Activated naive CD8-positive, alpha-beta T cell treated with anti-CD3 and anti-CD28 coated beads, Interleukin-2, amount 10 ng/mL, durations not matched to agents 7 days and 5 days (primary cell): ENCODE measurements at regions not wholly inside any gene's neighbourhood (a gene's known extent, or its start where the extent isn't known, plus 50 kb on each side); places are given as distances from the start of the nearest gene placed in this dataset.
"Not testable (repeated sequence)": the region's sequence is repeated elsewhere in the genome, so short reads cannot be mapped to it uniquely, and the experiment has no call there.

Experiments
- ATAC-seq: fragments of 150-1000 bp; cut with Tn5 transposase; one replicate; pipeline ENCODE4 v1.10.0; 2021; ENCODE audit warnings: low read depth, moderate library complexity
- POLR2A ChIA-PET: fragments of 350-600 bp; sonication (Branson Sonifier 250); formaldehyde crosslinking; loops from one replicate; lab custom pipeline; 2021; ENCODE audit warnings: antibody characterized with exemption; lab: Charles Lee
- DNase-seq: peaks from one replicate; pipeline ENCODE4 v3.0.0; 2021
- H3K27ac Mint-ChIP-seq: one replicate; pipeline ENCODE4 v1.8.0; 2022; ENCODE audit warnings: mild to moderate bottlenecking, mixed read lengths
- H3K27me3 Mint-ChIP-seq: one replicate; pipeline ENCODE4 v1.8.0; 2022; ENCODE audit warnings: mild to moderate bottlenecking, moderate library complexity, mixed read lengths
- H3K36me3 Mint-ChIP-seq: one replicate; pipeline ENCODE4 v1.8.0; 2021; ENCODE audit warnings: mild to moderate bottlenecking, mixed read lengths
- H3K4me1 Mint-ChIP-seq: one replicate; pipeline ENCODE4 v1.8.0; 2021; ENCODE audit warnings: mixed read lengths
- H3K4me3 Mint-ChIP-seq: one replicate; pipeline ENCODE4 v1.8.0; 2022; ENCODE audit warnings: mild to moderate bottlenecking, moderate library complexity, mixed read lengths
- H3K9me3 Mint-ChIP-seq: one replicate; pipeline ENCODE4 v1.8.0; 2021; ENCODE audit warnings: mixed read lengths

DNA sequence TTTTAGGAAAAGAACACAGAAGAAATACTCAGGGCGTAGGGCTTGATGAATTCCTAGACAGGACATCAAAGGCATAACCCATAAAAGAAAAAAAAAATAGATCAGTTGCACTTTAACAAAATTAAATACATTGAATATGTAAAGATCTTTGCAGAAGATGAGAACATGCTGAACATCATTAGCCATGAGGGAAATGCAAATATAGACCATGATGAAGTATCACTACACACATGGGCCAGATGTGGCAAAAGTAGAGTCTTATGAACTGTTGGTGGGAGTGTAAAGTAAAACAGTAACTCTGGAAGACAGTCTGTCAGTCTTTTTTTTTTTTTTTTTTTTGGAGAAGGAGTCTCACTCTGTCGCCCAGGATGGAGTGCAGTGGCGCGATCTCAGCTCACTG lies 246.7 kb upstream of the HSFY2 start:
- Mint-ChIP-seq H3K4me1 (peaks cover 3% of the 10 kb centered on the region), H3K36me3 (no peaks in the 10 kb centered on the region), H3K27me3 (no peaks in the 10 kb centered on the region), H3K27ac (no peak overlapping the region), H3K9me3 (no peaks in the 10 kb centered on the region), H3K4me3 (no peak overlapping the region)
- ATAC-seq, result no peak
- no peak for DNase-seq
- POLR2A ChIA-PET, result interaction anchor here (0.6 kb wide), 1 partner anchor 56 kb away, joined by 3 read pairs; no protein-coding TSS in a partner anchor

DNA sequence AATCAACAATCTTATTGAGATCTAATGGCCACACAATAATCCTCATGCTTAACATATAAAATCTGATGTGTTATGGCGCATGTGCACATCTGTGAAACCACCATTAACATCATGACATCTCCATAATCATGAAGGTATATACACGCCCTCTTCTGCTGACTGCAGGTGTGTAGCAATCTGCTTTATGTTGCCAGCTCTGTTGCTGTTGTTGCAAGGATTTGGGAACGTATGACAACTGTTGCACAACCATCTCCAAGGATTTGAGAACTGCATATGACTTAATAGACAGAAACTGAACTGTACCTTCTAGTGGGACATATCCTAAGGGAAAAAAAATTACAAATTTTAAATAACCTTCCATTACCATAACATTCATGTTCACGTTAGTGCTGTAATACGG lies 243.5 kb upstream of the HSFY2 start:
- no peaks in the 10 kb centered on the region for H3K9me3 Mint-ChIP-seq
- H3K27ac Mint-ChIP-seq, result no peak overlapping the region
- H3K4me1 Mint-ChIP-seq, result peaks cover 3% of the 10 kb centered on the region
- H3K4me3 Mint-ChIP-seq, result no peak overlapping the region
- DNase-seq (no peak), ATAC-seq (no peak)
- POLR2A ChIA-PET, result no interaction called here
- H3K27me3 Mint-ChIP-seq, result no peaks in the 10 kb centered on the region
- H3K36me3 Mint-ChIP-seq, result no peaks in the 10 kb centered on the region

DNA sequence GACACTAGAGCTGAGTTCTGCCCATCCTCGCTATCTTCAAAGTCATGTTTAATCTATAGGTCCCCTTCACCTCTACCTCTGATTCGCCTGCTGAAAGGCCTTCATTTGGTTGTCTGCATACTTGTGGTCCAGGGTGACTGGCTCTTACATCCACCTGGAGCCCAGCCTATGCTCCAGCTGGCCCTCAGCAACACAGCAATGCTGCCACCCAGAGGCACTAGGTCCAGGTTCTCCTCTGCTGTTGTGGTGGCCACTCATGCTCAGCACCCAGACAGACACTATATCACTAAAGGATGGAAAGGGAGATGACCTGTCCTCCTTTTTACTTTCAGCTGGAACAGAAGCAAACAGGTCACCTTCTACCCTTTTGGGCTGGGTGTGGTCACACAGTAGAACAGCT lies 242.3 kb upstream of the HSFY2 start:
- Mint-ChIP-seq H3K4me1 (peaks cover 11% of the 10 kb centered on the region), H3K27ac (peak overlapping the region; percentile 25), H3K36me3 (no peaks in the 10 kb centered on the region), H3K4me3 (no peak overlapping the region), H3K9me3 (no peaks in the 10 kb centered on the region), H3K27me3 (no peaks in the 10 kb centered on the region)
- ATAC-seq (no peak), DNase-seq (no peak)
- POLR2A ChIA-PET, result no interaction called here

DNA sequence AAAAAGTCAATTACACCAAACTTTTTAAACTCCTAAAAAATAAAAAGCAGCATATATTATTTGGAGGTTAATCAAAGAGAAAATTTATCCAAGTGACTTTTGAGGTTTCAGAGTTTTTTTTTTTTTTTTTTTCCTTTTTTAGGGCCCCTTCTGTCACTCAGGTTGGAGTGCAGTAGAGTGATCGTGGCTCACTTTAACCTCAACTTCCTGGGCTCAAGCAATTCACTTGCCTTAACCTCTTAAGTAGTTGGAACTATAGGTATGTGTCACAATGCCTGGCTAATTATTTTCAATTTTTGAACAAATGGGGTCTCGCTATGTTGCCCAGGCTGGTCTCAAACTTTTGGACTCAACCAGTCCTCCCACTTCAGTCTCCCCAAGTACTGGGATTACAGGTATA lies 241.7 kb upstream of the HSFY2 start:
- DNase-seq, result no peak
- Mint-ChIP-seq H3K27ac (no peak overlapping the region), H3K9me3 (no peaks in the 10 kb centered on the region), H3K27me3 (no peaks in the 10 kb centered on the region), H3K4me1 (peaks cover 11% of the 10 kb centered on the region), H3K36me3 (peaks cover 1% of the 10 kb centered on the region), H3K4me3 (no peak overlapping the region)
- POLR2A ChIA-PET, result no interaction called here
- ATAC-seq, result no peak

DNA sequence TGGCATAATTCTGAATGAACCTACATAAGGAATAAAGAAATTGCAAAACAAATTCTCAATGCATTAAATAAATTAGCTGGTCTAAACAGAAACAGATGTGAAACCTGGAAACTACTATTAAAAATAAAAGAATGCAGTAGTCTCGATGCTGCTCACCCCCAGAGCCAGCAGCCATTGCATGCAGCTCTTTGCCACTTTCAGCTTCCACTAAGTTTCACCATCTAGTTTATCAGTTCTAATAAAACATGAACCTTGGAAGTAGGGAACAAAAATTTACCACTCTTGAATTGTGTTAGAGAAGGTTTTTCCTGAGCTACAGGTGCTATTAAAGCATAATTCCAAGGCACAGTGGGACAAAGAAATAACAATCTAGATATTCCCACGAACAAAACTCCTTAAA lies 239.4 kb upstream of the HSFY2 start:
- H3K27me3 Mint-ChIP-seq, result no peaks in the 10 kb centered on the region
- no peak for ATAC-seq
- H3K27ac Mint-ChIP-seq, result no peak overlapping the region
- no peak for DNase-seq
- no peak overlapping the region for H3K4me3 Mint-ChIP-seq
- peaks cover 11% of the 10 kb centered on the region for H3K4me1 Mint-ChIP-seq
- peaks cover 2% of the 10 kb centered on the region for H3K36me3 Mint-ChIP-seq
- POLR2A ChIA-PET, result no interaction called here
- no peaks in the 10 kb centered on the region for H3K9me3 Mint-ChIP-seq

DNA sequence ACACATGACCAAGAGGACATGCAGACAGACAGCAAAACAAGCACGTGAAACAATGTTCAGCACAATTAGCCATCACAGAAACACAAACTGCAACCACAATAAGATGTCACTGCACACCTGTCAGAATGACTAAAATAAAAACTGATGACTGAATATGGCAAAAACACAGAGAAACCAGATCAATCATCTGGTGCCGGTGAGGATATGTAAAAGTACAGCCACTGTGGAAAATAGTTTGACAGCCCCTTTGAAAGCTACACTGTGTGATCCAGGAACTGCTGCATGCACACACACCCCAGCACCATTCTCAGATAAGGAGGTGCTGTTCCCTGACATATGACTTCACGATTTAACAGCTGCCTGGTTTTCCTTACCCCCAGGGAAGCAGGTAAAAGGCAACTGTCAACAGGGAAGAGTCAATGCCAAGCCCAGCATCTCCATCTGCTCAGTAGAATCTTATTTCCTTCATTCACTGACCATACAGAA lies 238.1 kb upstream of the HSFY2 start:
- H3K27ac Mint-ChIP-seq, result no peak overlapping the region
- POLR2A ChIA-PET, result no interaction called here
- H3K4me1 Mint-ChIP-seq, result peaks cover 11% of the 10 kb centered on the region
- DNase-seq, result no peak
- H3K27me3 Mint-ChIP-seq, result no peaks in the 10 kb centered on the region
- peaks cover 7% of the 10 kb centered on the region for H3K36me3 Mint-ChIP-seq
- H3K4me3 Mint-ChIP-seq, result no peak overlapping the region
- no peak for ATAC-seq
- no peaks in the 10 kb centered on the region for H3K9me3 Mint-ChIP-seq

DNA sequence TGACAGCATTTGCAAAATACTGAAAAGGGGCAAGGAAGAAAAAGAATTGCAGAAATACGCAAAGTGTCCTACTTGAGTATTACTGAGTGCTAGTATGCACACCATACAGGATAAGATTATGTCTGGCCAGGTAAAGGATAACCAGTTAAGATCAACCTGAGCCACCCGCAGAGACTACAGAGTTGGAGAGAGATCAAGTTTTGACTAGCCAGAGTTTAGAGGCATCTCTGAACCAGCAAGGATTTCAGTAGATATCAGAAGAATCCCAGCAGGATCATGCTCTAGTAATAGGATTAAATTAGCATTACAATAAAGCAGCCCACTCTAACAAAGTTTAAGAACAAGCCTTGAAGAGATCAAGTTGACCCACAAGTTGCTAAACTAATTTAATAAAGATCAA lies 232.7 kb upstream of the HSFY2 start:
- H3K4me1 Mint-ChIP-seq, result peaks cover 3% of the 10 kb centered on the region
- no peak for DNase-seq
- POLR2A ChIA-PET, result no interaction called here
- H3K27me3 Mint-ChIP-seq, result no peaks in the 10 kb centered on the region
- H3K36me3 Mint-ChIP-seq, result peaks cover 7% of the 10 kb centered on the region
- no peak overlapping the region for H3K4me3 Mint-ChIP-seq
- no peak overlapping the region for H3K27ac Mint-ChIP-seq
- ATAC-seq, result no peak
- H3K9me3 Mint-ChIP-seq, result no peaks in the 10 kb centered on the region

DNA sequence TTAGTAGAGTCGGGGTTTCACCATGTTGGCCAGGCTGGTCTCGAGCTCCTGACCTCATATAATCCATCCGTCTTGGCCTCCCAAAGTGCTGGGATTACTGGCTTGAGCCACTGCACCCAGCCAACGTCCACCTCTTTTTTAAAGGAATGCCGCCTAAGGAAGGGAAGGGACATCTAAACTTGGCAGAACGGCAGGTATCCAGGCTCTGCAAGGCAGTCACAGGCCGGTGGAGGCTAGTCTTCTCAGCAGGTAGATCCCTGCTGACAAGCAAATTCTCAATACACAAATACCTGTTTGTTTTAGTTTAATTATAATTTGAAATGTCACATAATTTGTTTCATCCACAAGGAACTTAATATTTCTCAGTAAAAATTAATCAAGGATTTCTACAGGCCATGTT lies 232.0 kb upstream of the HSFY2 start:
- ATAC-seq (no peak), DNase-seq (no peak)
- H3K36me3 Mint-ChIP-seq, result peaks cover 6% of the 10 kb centered on the region
- H3K27ac Mint-ChIP-seq, result no peak overlapping the region
- peaks cover 1% of the 10 kb centered on the region for H3K4me1 Mint-ChIP-seq
- POLR2A ChIA-PET, result no interaction called here
- no peaks in the 10 kb centered on the region for H3K27me3 Mint-ChIP-seq
- H3K9me3 Mint-ChIP-seq, result no peaks in the 10 kb centered on the region
- no peak overlapping the region for H3K4me3 Mint-ChIP-seq

DNA sequence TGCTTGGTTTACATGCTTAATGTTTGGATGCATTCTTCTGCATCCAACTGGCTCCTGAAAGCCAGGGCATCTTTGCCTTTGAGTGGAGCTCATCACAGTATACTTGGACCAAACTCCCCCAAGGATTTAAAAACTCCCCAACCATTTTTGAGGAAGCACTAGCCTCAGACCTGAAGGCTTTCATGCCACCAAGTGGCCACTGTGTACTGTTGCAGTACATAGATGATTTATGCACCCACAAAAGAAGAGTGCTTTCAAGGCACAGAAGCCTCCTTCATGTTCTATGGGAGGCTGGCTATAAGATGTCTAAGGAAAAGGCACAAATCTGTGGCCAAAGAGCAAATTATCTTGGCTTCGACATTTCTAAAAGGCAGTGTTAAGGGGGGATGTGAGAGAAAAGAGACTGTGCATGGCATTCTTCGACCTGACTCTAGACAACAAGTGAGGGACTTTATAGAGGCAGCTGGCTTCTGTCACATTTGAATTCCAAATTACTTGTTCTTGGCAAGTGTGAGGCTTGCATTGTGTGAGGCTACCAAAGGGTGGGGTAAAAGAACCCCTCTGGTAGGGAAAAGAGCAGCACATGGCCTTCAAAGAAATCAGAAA lies 224.2 kb upstream of the HSFY2 start:
- H3K27ac Mint-ChIP-seq, result no peak overlapping the region
- POLR2A ChIA-PET, result no interaction called here
- H3K4me3 Mint-ChIP-seq, result no peak overlapping the region
- H3K4me1 Mint-ChIP-seq, result no peaks in the 10 kb centered on the region
- H3K27me3 Mint-ChIP-seq, result no peaks in the 10 kb centered on the region
- no peak for DNase-seq
- no peaks in the 10 kb centered on the region for H3K9me3 Mint-ChIP-seq
- no peak for ATAC-seq
- peaks cover 2% of the 10 kb centered on the region for H3K36me3 Mint-ChIP-seq

DNA sequence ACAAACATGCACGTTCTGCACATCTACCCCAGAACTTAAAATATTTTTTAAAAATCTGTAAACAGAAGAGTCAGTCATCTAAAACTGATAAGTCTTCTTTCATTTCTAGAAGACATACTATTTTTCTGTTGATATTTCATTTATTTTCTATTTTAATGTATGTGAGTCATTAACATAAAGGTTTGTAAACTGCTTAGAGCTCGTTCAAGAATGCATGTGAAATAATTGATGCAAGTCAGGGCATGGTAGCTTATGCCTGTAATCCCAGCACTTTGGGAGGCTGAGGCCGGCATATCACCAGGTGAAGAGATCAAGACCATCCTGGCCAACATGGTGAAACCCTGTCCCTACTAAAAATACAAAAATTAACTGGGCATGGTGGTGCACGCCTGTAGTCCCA lies 219.9 kb upstream of the HSFY2 start:
- Mint-ChIP-seq H3K27me3 (no peaks in the 10 kb centered on the region), H3K9me3 (no peaks in the 10 kb centered on the region), H3K36me3 (peaks cover 2% of the 10 kb centered on the region), H3K4me1 (no peaks in the 10 kb centered on the region), H3K4me3 (no peak overlapping the region), H3K27ac (no peak overlapping the region)
- DNase-seq (no peak), ATAC-seq (no peak)
- POLR2A ChIA-PET, result no interaction called here

DNA sequence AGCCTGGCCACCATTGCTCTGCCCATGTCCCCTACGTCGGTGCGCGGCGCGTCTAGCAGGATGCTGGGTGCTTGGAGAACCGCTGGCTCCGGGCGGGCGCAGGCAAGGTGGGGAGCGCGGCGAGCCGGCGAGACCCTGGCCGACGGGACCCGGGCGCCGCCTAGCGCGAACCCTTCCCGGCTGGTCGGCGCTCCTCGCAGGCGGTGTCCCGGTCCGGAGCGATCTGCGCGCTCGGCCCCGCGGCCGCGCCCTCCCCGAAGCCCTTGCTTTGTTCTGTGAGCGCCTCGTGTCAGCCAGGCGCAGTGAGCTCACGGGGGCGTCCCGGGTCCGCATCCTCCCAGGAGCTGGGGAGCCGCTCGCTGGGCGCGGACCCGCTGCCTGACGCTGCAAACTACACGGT lies 219.1 kb upstream of the HSFY2 start:
- H3K4me3 Mint-ChIP-seq, H3K9me3 Mint-ChIP-seq, ATAC-seq, H3K27me3 Mint-ChIP-seq, H3K4me1 Mint-ChIP-seq, POLR2A ChIA-PET, H3K36me3 Mint-ChIP-seq, DNase-seq, H3K27ac Mint-ChIP-seq: not testable (repeated sequence)

DNA sequence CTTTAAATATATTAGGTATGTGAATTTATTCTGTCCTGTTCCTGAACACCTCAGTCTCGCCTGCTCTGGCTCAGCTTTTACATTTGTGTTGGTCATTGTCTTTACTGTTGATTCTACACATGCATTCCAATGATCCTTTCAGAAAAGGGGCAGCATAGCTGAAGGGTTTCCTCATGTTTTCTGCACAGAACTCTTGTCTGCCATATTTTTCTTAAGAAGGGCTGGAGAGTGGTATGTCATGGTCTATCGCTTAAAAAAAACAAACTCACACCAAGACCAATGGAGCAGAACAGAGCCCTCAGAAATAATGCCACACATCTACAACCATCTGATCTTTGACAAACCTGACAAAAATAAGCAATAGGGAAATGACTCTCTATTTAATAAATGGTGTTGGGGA lies 215.8 kb upstream of the HSFY2 start:
- Mint-ChIP-seq H3K27me3 (no peaks in the 10 kb centered on the region), H3K9me3 (no peaks in the 10 kb centered on the region), H3K36me3 (peaks cover 2% of the 10 kb centered on the region), H3K4me1 (no peaks in the 10 kb centered on the region), H3K27ac (no peak overlapping the region), H3K4me3 (no peak overlapping the region)
- POLR2A ChIA-PET, result no interaction called here
- no peak for DNase-seq
- ATAC-seq, result no peak

DNA sequence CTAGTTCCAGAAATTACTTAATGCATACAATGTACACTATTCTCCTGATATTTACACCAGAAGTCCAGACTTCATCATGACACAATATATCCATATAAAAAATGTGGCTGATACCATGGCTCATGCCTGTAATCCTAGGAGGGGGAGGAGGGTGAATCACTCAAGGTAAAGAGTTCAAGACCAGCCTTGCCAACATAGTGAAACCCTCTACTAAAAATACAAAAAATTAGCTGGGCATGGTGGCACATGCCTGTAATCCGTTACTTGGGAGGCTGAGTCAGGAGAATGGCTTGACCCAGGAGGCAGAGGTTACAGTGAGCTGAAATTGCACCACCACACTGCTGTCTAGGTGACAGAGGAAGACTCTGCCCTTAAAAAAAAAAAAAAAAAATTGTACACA lies 192.5 kb upstream of the HSFY2 start:
- DNase-seq, result no peak
- ATAC-seq, result no peak
- Mint-ChIP-seq H3K27me3 (no peaks in the 10 kb centered on the region), H3K9me3 (no peaks in the 10 kb centered on the region), H3K4me3 (no peak overlapping the region), H3K4me1 (no peaks in the 10 kb centered on the region), H3K36me3 (peaks cover 4% of the 10 kb centered on the region), H3K27ac (no peak overlapping the region)
- POLR2A ChIA-PET, result no interaction called here

DNA sequence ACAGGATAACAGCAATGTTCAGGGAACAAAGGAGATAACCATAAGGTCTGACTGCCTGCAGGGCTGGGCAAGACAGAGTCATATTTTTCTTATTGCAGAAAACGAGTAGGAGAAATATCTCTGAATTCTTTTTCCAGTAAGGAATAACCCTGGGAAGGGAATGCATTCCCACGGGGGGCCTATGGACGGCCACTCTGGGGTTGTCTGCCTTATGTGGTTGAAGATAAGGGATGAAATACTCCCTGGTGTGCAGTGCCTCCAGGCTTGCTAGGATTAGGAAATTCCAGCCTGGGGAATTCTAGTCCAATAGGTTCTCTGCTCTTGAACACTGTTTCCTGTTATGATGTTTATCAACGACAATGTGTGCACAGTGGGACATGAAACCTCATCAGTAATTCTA lies 185.3 kb upstream of the HSFY2 start:
- H3K36me3 Mint-ChIP-seq, result peaks cover 3% of the 10 kb centered on the region
- ATAC-seq, result no peak
- no peaks in the 10 kb centered on the region for H3K4me1 Mint-ChIP-seq
- H3K27ac Mint-ChIP-seq, result no peak overlapping the region
- POLR2A ChIA-PET, result no interaction called here
- no peaks in the 10 kb centered on the region for H3K27me3 Mint-ChIP-seq
- DNase-seq, result no peak
- H3K9me3 Mint-ChIP-seq, result peaks cover 7% of the 10 kb centered on the region
- no peak overlapping the region for H3K4me3 Mint-ChIP-seq
